ENCODE measurements at regions not wholly inside any gene's neighbourhood (a gene's known extent, or its start where the extent isn't known, plus 50 kb on each side); places are given as distances from the start of the nearest gene placed in this dataset.
"Not testable (repeated sequence)": the region's sequence is repeated elsewhere in the genome, so short reads cannot be mapped to it uniquely, and the experiment has no call there.

DNA sequence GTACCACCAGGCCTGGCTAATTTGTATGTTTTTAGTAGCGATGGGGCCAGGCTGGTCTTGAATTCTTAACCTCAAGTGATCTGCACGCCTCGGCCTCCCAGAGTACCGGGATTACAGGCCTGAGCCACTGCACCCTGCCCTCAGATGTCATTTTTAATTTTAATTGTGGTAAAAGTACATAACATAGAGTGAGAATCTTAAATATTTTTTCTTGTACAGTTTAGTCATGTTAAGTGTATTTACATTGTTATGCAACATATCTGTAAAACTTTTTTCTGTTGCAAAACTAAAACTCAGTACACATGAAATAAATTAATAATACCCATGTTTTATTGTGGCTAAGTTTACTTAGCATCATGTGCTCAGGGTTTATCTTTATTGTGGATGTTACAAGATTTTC, 231.4 kb downstream of the ALG10 start:
- TF ChIP-seq, protein P1, sequence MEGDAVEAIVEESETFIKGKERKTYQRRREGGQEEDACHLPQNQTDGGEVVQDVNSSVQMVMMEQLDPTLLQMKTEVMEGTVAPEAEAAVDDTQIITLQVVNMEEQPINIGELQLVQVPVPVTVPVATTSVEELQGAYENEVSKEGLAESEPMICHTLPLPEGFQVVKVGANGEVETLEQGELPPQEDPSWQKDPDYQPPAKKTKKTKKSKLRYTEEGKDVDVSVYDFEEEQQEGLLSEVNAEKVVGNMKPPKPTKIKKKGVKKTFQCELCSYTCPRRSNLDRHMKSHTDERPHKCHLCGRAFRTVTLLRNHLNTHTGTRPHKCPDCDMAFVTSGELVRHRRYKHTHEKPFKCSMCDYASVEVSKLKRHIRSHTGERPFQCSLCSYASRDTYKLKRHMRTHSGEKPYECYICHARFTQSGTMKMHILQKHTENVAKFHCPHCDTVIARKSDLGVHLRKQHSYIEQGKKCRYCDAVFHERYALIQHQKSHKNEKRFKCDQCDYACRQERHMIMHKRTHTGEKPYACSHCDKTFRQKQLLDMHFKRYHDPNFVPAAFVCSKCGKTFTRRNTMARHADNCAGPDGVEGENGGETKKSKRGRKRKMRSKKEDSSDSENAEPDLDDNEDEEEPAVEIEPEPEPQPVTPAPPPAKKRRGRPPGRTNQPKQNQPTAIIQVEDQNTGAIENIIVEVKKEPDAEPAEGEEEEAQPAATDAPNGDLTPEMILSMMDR (conservative IDR thresholded peaks at IDR 0.05; ENCODE audit: low read depth, low read length) = no peak
- DNase-seq (ENCODE audit: low read depth) = no peak
- H3K4me3 ChIP-seq (ENCODE audit: low read length) = no peak overlapping the region

DNA sequence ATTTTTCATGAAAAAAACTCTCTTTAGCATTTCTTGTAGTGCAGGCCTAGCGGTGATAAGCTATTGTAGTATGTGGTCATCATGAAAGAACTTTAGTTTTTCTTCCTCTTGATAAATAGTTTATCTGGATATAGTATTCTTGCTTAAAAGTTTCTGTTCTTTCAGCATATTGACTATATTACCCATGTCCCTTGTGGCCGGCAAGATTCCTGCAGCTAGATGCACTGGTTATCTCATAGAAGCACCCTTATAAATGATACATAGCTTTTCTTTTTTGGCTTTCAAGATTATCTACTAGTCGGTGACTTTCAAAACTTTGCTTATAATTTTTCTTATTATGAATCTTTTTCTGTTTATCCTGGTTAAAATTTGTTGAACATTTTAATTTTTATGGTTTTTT, 234.8 kb downstream of the ALG10 start:
- DNase-seq (ENCODE audit: low read depth) = no peak
- TF ChIP-seq, protein P1 (conservative IDR thresholded peaks at IDR 0.05; ENCODE audit: low read depth, low read length) = no peak
- H3K4me3 ChIP-seq (ENCODE audit: low read length) = no peak overlapping the region

DNA sequence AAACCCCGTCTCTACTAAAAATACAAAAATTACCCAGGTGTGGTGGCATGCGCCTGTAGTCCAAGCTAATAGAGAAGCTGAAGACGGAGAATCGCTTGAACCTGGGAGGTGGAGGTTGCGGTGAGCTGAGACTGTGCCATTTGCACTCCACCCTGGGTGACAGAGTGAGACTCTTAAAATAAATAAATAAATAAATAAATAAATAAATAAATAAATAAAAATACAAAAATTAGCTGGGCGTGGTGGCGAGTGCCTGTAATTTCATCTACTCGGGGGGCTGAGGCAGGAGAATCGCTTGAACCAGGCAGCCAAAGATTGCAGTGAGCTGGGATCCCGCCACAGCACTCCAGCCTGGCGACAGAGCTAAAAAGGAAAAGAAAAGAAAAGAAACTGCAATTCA, 239.8 kb downstream of the ALG10 start:
- H3K4me3 ChIP-seq (ENCODE audit: low read length); DNase-seq (ENCODE audit: low read depth): not testable (repeated sequence)

DNA sequence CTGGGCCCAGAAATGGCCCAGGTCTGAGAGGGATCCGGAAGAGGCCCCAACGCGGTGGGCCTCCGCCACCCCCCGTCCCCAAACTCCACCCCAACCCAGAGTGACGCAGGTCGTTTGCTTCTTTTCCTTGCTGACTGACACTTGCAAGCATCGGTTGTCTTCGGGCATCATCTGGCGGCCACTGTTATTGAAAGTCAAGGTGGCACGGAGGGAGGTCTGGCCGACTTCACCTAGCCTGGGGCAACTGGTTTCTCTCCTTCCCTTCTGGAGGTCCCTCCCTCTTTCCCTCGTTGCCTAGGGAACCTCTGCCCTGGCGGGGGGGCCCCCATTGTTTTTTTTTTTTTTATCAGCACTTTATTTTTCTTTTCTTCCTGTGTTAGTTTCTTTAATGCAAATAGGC, 241.8 kb downstream of the ALG10 start:
- TF ChIP-seq, protein P1 (conservative IDR thresholded peaks at IDR 0.05; ENCODE audit: low read depth, low read length) = no peak
- no peak overlapping the region for H3K4me3 ChIP-seq (ENCODE audit: low read length)

DNA sequence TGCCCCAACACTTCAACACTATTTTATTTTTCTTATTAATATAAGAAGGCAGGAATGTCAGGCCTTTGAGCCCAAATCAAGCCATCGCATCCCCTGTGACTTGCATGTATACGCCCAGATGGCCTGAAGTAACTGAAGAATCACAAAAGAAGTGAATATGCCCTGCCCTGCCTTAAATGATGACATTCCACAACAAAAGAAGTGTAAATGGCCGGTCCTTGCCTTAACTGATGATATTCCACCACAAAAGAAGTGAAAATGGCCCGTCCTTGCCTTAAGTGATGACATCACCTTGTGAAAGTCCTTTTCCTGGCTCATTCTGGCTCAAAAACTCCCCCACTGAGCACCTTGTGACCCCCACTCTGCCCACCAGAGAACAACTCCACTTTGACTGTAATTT, 251.4 kb downstream of the ALG10 start:
- H3K4me3 ChIP-seq (ENCODE audit: low read length) = not testable (repeated sequence)

More for the DNA sequence above, 241.8 kb downstream of the ALG10 start:
- no peak for DNase-seq (ENCODE audit: low read depth)

DNA sequence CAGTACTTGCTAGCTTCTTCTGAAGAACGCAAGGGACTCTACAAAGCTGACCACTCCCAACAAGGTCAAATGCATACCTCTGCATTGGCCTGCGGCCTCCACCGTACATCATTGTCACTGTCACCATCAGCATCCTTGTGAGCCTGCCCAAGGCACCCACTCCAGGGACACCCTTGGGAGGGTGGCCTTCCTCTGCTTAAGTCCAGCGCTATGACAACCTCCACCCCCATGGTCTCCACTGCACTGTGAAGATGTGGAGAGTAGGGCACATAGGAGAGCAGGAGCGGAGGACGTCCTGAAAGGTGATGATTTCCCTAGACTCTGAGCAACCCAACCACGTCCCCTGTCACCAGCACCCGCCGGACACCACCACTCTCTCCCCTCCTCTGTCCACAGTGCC, 252.8 kb downstream of the ALG10 start:
- H3K4me3 ChIP-seq (ENCODE audit: low read length) = no peak overlapping the region
- TF ChIP-seq, protein P1 (conservative IDR thresholded peaks at IDR 0.05; ENCODE audit: low read depth, low read length) = no peak
- no peak for DNase-seq (ENCODE audit: low read depth)

More for the DNA sequence above, 251.4 kb downstream of the ALG10 start:
- not testable (repeated sequence) for DNase-seq (ENCODE audit: low read depth)

DNA sequence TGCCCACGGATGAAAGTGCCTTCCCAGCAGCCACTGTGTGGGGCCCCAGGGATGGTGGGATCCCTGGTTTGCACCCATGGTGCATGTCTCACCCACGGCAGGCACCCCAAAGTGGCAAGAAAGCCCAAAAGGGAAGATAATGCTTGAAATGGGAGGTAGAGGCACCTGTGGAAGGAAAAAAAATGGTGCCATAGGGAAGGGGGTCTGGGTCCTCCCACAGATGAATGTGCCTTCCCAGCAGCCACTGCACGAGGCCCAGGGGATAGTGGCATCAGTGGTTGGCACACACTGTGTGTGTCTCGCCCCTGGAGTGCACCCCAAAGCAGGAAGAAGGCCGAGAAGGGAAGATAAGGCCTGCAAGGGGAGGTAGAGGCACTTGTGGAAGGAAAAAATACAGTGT, 264.2 kb downstream of the ALG10 start:
- H3K4me3 ChIP-seq (ENCODE audit: low read length) = no peak overlapping the region
- no peak for DNase-seq (ENCODE audit: low read depth)
- TF ChIP-seq, protein P1 (conservative IDR thresholded peaks at IDR 0.05; ENCODE audit: low read depth, low read length) = no peak

DNA sequence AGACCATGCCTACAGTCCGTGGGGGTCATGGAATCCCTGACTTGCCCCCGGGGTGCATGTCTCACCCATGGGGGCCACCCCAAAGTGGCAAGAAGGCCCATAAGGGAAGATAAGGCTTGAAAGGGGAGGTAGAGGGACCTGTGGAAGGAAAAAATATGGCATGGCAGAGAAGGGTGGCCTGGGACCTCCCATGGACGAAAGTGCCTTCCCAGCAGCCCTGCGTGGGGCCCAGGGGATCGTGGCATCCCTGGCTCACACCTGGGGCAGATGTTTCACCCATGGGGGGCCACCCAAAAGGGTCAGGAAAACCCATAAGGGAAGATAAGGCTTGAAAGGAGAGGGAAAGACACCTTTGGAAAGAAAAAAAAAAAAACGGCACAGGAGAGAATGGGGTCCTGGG, 264.6 kb downstream of the ALG10 start:
- TF ChIP-seq, protein P1 (conservative IDR thresholded peaks at IDR 0.05; ENCODE audit: low read depth, low read length) = no peak
- no peak for DNase-seq (ENCODE audit: low read depth)
- no peak overlapping the region for H3K4me3 ChIP-seq (ENCODE audit: low read length)
